Left lung (tissue), 4 donors: ENCODE measurements at regions not wholly inside any gene's neighbourhood (a gene's known extent, or its start where the extent isn't known, plus 50 kb on each side); places are given as distances from the start of the nearest gene placed in this dataset.
A peak's percentile ranks its signal among the peaks of the same experiment; 100 is the strongest.

Experiments used
- ATAC-seq: fragments of 200-7000 bp; cut with Tn5 transposase; one replicate; pipeline ENCODE4 v1.9.1; 2020; ENCODE audit warnings: moderate library complexity
- DNase-seq, 4 donors: peaks; one replicate each; pipeline ENCODE4 v3.0.0-alpha.2; 2013 to 2020
- H3K27ac ChIP-seq, 2 donors: fragments of 200-600 bp; sonication (generic) in 1 of 2; one replicate each; pipeline versions ENCODE4 v1.5.0 to v1.8.0; 2020 to 2021
- H3K27me3 ChIP-seq, 2 donors: fragments of 200-600 bp; sonication (generic) in 1 of 2; one replicate each; pipeline versions ENCODE4 v1.5.0 to v1.8.0; 2020 to 2021
- H3K36me3 ChIP-seq, 2 donors: fragments of 200-600 bp; sonication (generic) in 1 of 2; one replicate each; pipeline versions ENCODE4 v1.5.0 to v1.8.0; 2020 to 2021
- H3K4me1 ChIP-seq, 2 donors: fragments of 200-600 bp; one replicate each; pipeline ENCODE4 v1.8.0; 2021
- H3K4me3 ChIP-seq, 2 donors: fragments of 200-600 bp; sonication (generic) in 1 of 2; one replicate each; pipeline versions ENCODE4 v1.5.0 to v1.8.0; 2020 to 2021; ENCODE audit warnings: mild to moderate bottlenecking in 1 of 2
- H3K9me3 ChIP-seq, 2 donors: fragments of 200-600 bp; sonication (generic) in 1 of 2; one replicate each; pipeline versions ENCODE4 v1.5.0 to v1.8.0; 2020 to 2021
- CTCF ChIP-seq, 2 donors: fragments of 200-600 bp; sonication (generic) in 1 of 2; IDR thresholded peaks; one replicate each; pipeline versions ENCODE4 v1.5.0 to v1.8.0; 2021; ENCODE audit warnings: antibody characterized with exemption in 2 of 2
- intact Hi-C, 2 donors: fragments of 100-400 bp; cut with DNase I; formaldehyde crosslinking; loops; one replicate each; pipeline versions ENCODE4 v1.11.2 to v1.14.2; 2022
- donor health status: DM: no; HTN: yes; CAD: no.
- donor health status: DM: no; HTN: no; CAD: no.

- ATAC-seq: peak; percentile 89
- DNase-seq: peak in 2 of 4 donors; percentile 76 to 81
Observed at GRCh38 chr6:6834356-6835222, 246.1 kb downstream of the LY86 start.

DNA sequence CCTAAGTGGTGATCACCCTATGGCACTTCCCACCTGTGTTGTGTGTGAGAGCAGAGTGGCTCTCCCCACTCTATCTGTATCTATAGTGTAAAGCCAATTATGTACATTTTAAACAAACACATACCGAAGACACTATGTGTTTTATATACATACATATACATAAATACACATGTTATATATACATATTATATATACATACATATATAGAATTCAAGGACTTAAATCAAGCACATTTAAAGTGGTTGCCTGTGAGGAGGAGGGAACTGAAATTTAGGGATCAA is 246.6 kb downstream of the LY86 start:
- no peak for DNase-seq
- H3K27ac ChIP-seq: no peak overlapping the region
- no peaks in the 10 kb centered on the region for H3K9me3 ChIP-seq
- no peak overlapping the region for H3K4me3 ChIP-seq
- H3K4me1 ChIP-seq: peaks cover 0 to under 1% of the 10 kb centered on the region in 2 donors
- intact Hi-C loops: no loop called here
- no peaks in the 10 kb centered on the region for H3K36me3 ChIP-seq
- TF ChIP-seq CTCF (IDR thresholded peaks at IDR 0.05): no peak
- ATAC-seq: no peak
- no peaks in the 10 kb centered on the region for H3K27me3 ChIP-seq

More at GRCh38 chr6:6834356-6835222, 246.1 kb downstream of the LY86 start:
- TF ChIP-seq CTCF (IDR thresholded peaks at IDR 0.05): no peak
- Histone ChIP-seq H3K36me3 (no peaks in the 10 kb centered on the region), H3K27me3 (no peaks in the 10 kb centered on the region), H3K4me3 (no peak overlapping the region), H3K27ac (peak overlapping the region in 1 of 2 donors; percentile 29), H3K4me1 (peaks cover 0 to 6% of the 10 kb centered on the region in 2 donors), H3K9me3 (no peaks in the 10 kb centered on the region)
- intact Hi-C loops: no loop called here

DNA sequence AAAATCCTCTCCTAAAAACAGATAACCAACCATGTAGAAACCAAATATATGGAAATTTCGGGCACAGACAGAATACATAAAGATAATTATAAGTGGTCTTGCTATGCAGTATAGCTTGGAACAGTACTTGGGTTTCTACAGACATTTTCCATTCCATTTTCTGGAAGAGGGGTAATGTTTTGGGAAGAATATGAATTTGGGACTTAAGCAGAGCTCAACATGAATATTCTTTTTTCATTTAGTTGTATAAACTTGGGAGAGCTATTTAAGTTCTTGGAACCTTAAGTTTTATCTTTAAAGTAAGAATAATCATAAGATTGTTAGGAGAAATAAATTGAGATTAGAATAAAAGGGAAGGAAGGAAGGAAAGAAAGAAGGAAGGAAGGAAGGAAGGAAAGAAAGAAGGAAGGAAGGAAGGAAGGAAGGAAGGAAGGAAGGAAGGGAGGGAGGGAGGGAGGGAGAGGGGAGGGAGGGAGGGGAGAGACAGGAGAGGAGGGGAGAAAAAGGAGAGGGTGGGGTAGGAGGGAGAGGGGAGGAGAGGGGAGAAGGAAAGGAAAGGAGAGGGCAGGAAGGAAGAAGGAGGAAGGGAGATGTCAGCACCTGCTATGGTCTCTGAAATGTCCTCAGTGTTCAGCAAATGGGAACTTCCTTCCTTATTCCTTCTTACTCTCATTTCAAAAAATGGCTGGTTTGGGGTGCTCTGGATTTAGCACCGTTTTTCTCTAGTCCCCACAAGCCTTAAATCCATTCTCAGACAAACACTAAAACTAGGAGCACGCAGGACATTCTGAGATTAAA is 248.3 kb downstream of the LY86 start:
- DNase-seq (no peak), ATAC-seq (no peak)
- intact Hi-C loops: no loop called here
- H3K4me1 ChIP-seq: peaks cover 0 to 12% of the 10 kb centered on the region in 2 donors
- no peak for TF ChIP-seq CTCF (IDR thresholded peaks at IDR 0.05)
- H3K4me3 ChIP-seq: no peak overlapping the region
- no peaks in the 10 kb centered on the region for H3K36me3 ChIP-seq
- no peaks in the 10 kb centered on the region for H3K27me3 ChIP-seq
- H3K27ac ChIP-seq: no peak overlapping the region
- no peaks in the 10 kb centered on the region for H3K9me3 ChIP-seq

GRCh38 chr6:6837541-6838080 is 249.1 kb downstream of the LY86 start:
- H3K27ac ChIP-seq: no peak overlapping the region
- intact Hi-C loops: no loop called here
- ATAC-seq: no peak

More at GRCh38 chr6:6837541-6838080, 249.1 kb downstream of the LY86 start:
- Histone ChIP-seq H3K4me3 (no peak overlapping the region), H3K4me1 (peaks cover 0 to 12% of the 10 kb centered on the region in 2 donors), H3K36me3 (no peaks in the 10 kb centered on the region), H3K27me3 (no peaks in the 10 kb centered on the region), H3K9me3 (no peaks in the 10 kb centered on the region)
- TF ChIP-seq CTCF (IDR thresholded peaks at IDR 0.05): no peak
- DNase-seq: no peak
